HFF-Myc (cell line): ENCODE measurements at regions not wholly inside any gene's neighbourhood (a gene's known extent, or its start where the extent isn't known, plus 50 kb on each side); places are given as distances from the start of the nearest gene placed in this dataset.

Source experiments
- DNase-seq: peaks from one replicate; pipeline ENCODE4 v3.0.0-alpha.2; 2011; ENCODE audit warnings: low read depth; ENCODE audit errors: extremely low read depth
- H3K4me3 ChIP-seq: replicated peaks from 2 replicates; pipeline ENCODE4 v1.5.1; 2011; ENCODE audit warnings: low read depth, mild to moderate bottlenecking, control low read depth, low read length
- CTCF ChIP-seq: IDR thresholded peaks from 2 replicates; pipeline ENCODE4 v1.5.1; 2012; ENCODE audit warnings: mild to moderate bottlenecking, low read depth, low read length, control low read depth; ENCODE audit errors: missing control alignments

- no peak for DNase-seq
- no peak for TF ChIP-seq CTCF
- no peak overlapping the region for H3K4me3 ChIP-seq
Observed at GRCh38 chr5:31113666-31114350, 79.7 kb upstream of the CDH6 start.

- H3K4me3 ChIP-seq, result no peak overlapping the region
- no peak for DNase-seq
- TF ChIP-seq CTCF, result no peak
Observed at GRCh38 chr5:31113101-31113500, 80.4 kb upstream of the CDH6 start.

- no peak for DNase-seq
- no peak overlapping the region for H3K4me3 ChIP-seq
- no peak for TF ChIP-seq CTCF
Observed at GRCh38 chr5:31107091-31107518, 86.4 kb upstream of the CDH6 start.

- TF ChIP-seq CTCF, result no peak
- no peak for DNase-seq
Observed at GRCh38 chr5:31106691-31107090, 86.8 kb upstream of the CDH6 start.

GRCh38 chr5:31106278-31106677 is 87.2 kb upstream of the CDH6 start:
- no peak overlapping the region for H3K4me3 ChIP-seq
- DNase-seq, result no peak
- no peak for TF ChIP-seq CTCF

More at GRCh38 chr5:31106691-31107090, 86.8 kb upstream of the CDH6 start:
- no peak overlapping the region for H3K4me3 ChIP-seq

- H3K4me3 ChIP-seq, result no peak overlapping the region
- DNase-seq, result no peak
Observed at GRCh38 chr5:31104775-31105174, 88.7 kb upstream of the CDH6 start.

More at GRCh38 chr5:31104775-31105174, 88.7 kb upstream of the CDH6 start:
- no peak for TF ChIP-seq CTCF
